ELF-1 (cell line): ENCODE measurements at regions not wholly inside any gene's neighbourhood (a gene's known extent, or its start where the extent isn't known, plus 50 kb on each side); places are given as distances from the start of the nearest gene placed in this dataset.

Source experiments
- DNase-seq: peaks from one replicate; pipeline ENCODE4 v3.0.0-alpha.2; 2016; ENCODE audit warnings: low read depth, low spot score

GRCh38 chr6:48912503-48912902, 550.5 kb downstream of the MMUT start:
- no peak for DNase-seq

- DNase-seq: no peak
Observed at GRCh38 chr6:48904809-48905208, 558.2 kb downstream of the MMUT start.

- no peak for DNase-seq
Observed at GRCh38 chr6:48894469-48894868, 568.6 kb downstream of the MMUT start.

- no peak for DNase-seq
Observed at GRCh38 chr6:48893048-48893447, 570.0 kb downstream of the MMUT start.

GRCh38 chr6:48891308-48891707, 571.7 kb downstream of the MMUT start:
- no peak for DNase-seq

- DNase-seq: no peak
Observed at GRCh38 chr6:48889429-48889828, 573.6 kb downstream of the MMUT start.

- no peak for DNase-seq
Observed at GRCh38 chr6:48883116-48883515, 579.9 kb downstream of the MMUT start.

GRCh38 chr6:48881551-48881950, 581.5 kb downstream of the MMUT start:
- DNase-seq: no peak

GRCh38 chr6:48869595-48869994, 593.5 kb downstream of the MMUT start:
- DNase-seq: no peak

- DNase-seq: no peak
Observed at GRCh38 chr6:48866682-48867081, 596.4 kb downstream of the MMUT start.

GRCh38 chr6:48860175-48860574, 602.9 kb downstream of the MMUT start:
- DNase-seq: no peak

- DNase-seq: no peak
Observed at GRCh38 chr6:48859562-48860123, 603.4 kb downstream of the MMUT start.

GRCh38 chr6:48845219-48845618, 617.8 kb downstream of the MMUT start:
- no peak for DNase-seq

- DNase-seq: no peak
Observed at GRCh38 chr6:48844696-48845095, 618.4 kb downstream of the MMUT start.

- no peak for DNase-seq
Observed at GRCh38 chr6:48840896-48841295, 622.2 kb downstream of the MMUT start.

- no peak for DNase-seq
Observed at GRCh38 chr6:48839206-48839605, 623.8 kb downstream of the MMUT start.

- DNase-seq: no peak
Observed at GRCh38 chr6:48837744-48838143, 625.3 kb downstream of the MMUT start.

GRCh38 chr6:48835421-48835958, 627.6 kb downstream of the MMUT start:
- DNase-seq: no peak

- no peak for DNase-seq
Observed at GRCh38 chr6:48834706-48835105, 628.3 kb downstream of the MMUT start.

- no peak for DNase-seq
Observed at GRCh38 chr6:48833916-48834315, 629.1 kb downstream of the MMUT start.

GRCh38 chr6:48826901-48827701, 636.0 kb downstream of the MMUT start:
- DNase-seq: peak; percentile 26

- no peak for DNase-seq
Observed at GRCh38 chr6:48826152-48826515, 636.9 kb downstream of the MMUT start.

GRCh38 chr6:48825501-48826151, 637.4 kb downstream of the MMUT start:
- DNase-seq: no peak
